Ishikawa (cell line): ENCODE measurements at regions not wholly inside any gene's neighbourhood (a gene's known extent, or its start where the extent isn't known, plus 50 kb on each side); places are given as distances from the start of the nearest gene placed in this dataset.

ENCODE experiments used
- EP300 ChIP-seq: IDR thresholded peaks from 2 replicates; pipeline ENCODE4 v1.6.1; 2012; ENCODE audit warnings: borderline replicate concordance
- RAD21 ChIP-seq: IDR thresholded peaks from 2 replicates; pipeline ENCODE4 v1.6.1; 2012; ENCODE audit warnings: low read depth
- TAF1 ChIP-seq: IDR thresholded peaks from 2 replicates; pipeline ENCODE4 v1.6.1; 2012; ENCODE audit warnings: low read depth, mild to moderate bottlenecking

DNA sequence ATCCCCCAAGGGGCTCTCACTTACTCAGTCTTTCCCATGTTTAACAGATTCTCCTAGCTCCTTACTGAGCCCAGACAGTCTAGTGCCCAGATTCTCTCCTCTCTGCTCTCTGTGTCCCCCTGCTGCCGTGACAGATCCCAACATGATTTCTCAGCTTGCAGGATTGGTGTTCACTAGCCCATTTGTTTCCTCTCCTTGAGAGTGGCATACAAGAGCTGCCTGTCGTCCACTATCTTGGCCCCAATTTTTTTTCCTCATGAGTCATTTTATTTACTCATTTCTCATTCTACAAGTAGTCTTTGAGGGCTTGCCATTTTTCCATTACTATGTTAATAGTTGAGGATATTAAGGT, 199.9 kb upstream of the FN1 start:
- TF ChIP-seq EP300 = no peak
- no peak for TF ChIP-seq TAF1
- no peak for TF ChIP-seq RAD21
